ENCODE measurements at regions not wholly inside any gene's neighbourhood (a gene's known extent, or its start where the extent isn't known, plus 50 kb on each side); places are given as distances from the start of the nearest gene placed in this dataset.

- TF ChIP-seq CTCF (IDR thresholded peaks at IDR 0.05) (no peak), POLR2A (IDR thresholded peaks at IDR 0.05) (no peak), EP300 (IDR thresholded peaks at IDR 0.05) (no peak)
These were observed 195.3 kb upstream of the IER5L start for GRCh38 chr9:129373361-129373760.
